Stimulated activated CD8-positive, alpha-beta memory T cell treated with anti-CD3 and anti-CD28 coated beads, Interleukin-2, amount 100 ng/mL, for 1 hour (primary cell): ENCODE measurements at regions not wholly inside any gene's neighbourhood (a gene's known extent, or its start where the extent isn't known, plus 50 kb on each side); places are given as distances from the start of the nearest gene placed in this dataset.
"Not testable (repeated sequence)": the region's sequence is repeated elsewhere in the genome, so short reads cannot be mapped to it uniquely, and the experiment has no call there.

ENCODE experiments used
- DNase-seq, 2 donors: peaks; one replicate each; pipeline ENCODE4 v3.0.0-alpha.2; 2020; ENCODE audit warnings: low read depth in 2 of 2

GRCh38 chr2:40690036-40690435 lies 238.1 kb upstream of the SLC8A1 start:
- DNase-seq = no peak

GRCh38 chr2:40690525-40690924 lies 238.6 kb upstream of the SLC8A1 start:
- DNase-seq = no peak

- DNase-seq = no peak
Measured at GRCh38 chr2:40700231-40700954, 248.5 kb upstream of the SLC8A1 start.

- not testable (repeated sequence) for DNase-seq
Measured at GRCh38 chr2:40712197-40712894, 260.5 kb upstream of the SLC8A1 start.

- no peak for DNase-seq
Measured at GRCh38 chr2:40716879-40717278, 265.0 kb upstream of the SLC8A1 start.

GRCh38 chr2:40719414-40719813 lies 267.5 kb upstream of the SLC8A1 start:
- no peak for DNase-seq

GRCh38 chr2:40721595-40721994 lies 269.7 kb upstream of the SLC8A1 start:
- DNase-seq = no peak

- no peak for DNase-seq
Measured at GRCh38 chr2:40723194-40723593, 271.3 kb upstream of the SLC8A1 start.

GRCh38 chr2:40725040-40725439 lies 273.1 kb upstream of the SLC8A1 start:
- DNase-seq = no peak

GRCh38 chr2:40725950-40726349 lies 274.1 kb upstream of the SLC8A1 start:
- no peak for DNase-seq

- no peak for DNase-seq
Measured at GRCh38 chr2:40734797-40735196, 282.9 kb upstream of the SLC8A1 start.

GRCh38 chr2:40737180-40737579 lies 285.3 kb upstream of the SLC8A1 start:
- no peak for DNase-seq

GRCh38 chr2:40740419-40740818 lies 288.5 kb upstream of the SLC8A1 start:
- DNase-seq = no peak

- no peak for DNase-seq
Measured at GRCh38 chr2:40741532-40741931, 289.6 kb upstream of the SLC8A1 start.

GRCh38 chr2:40746191-40746590 lies 294.3 kb upstream of the SLC8A1 start:
- DNase-seq = no peak

- DNase-seq = no peak
Measured at GRCh38 chr2:40751981-40752380, 300.1 kb upstream of the SLC8A1 start.

GRCh38 chr2:40752796-40753195 lies 300.9 kb upstream of the SLC8A1 start:
- no peak for DNase-seq

GRCh38 chr2:40754912-40755311 lies 303.0 kb upstream of the SLC8A1 start:
- no peak for DNase-seq

- no peak for DNase-seq
Measured at GRCh38 chr2:40758401-40759155, 306.7 kb upstream of the SLC8A1 start.

GRCh38 chr2:40760071-40760666 lies 308.3 kb upstream of the SLC8A1 start:
- DNase-seq = no peak

- DNase-seq = no peak
Measured at GRCh38 chr2:40773291-40773690, 321.4 kb upstream of the SLC8A1 start.

- no peak for DNase-seq
Measured at GRCh38 chr2:40783704-40784103, 331.8 kb upstream of the SLC8A1 start.
